ENCODE measurements at regions not wholly inside any gene's neighbourhood (a gene's known extent, or its start where the extent isn't known, plus 50 kb on each side); places are given as distances from the start of the nearest gene placed in this dataset.

- DNase-seq (ENCODE audit: low read depth, low spot score) (no peak), FAIRE-seq (no peak)
- H3K27me3 ChIP-seq (ENCODE audit: control insufficient read depth, extremely low read depth, insufficient read depth, low read length): peaks cover 13% of the 10 kb centered on the region
- no peaks in the 10 kb centered on the region for H3K9me3 ChIP-seq (ENCODE audit: control insufficient read depth, low read depth, low read length)
- TF ChIP-seq EZH2 (IDR thresholded peaks at IDR 0.05; ENCODE audit: low read length): no peak
- TF ChIP-seq, protein P1, sequence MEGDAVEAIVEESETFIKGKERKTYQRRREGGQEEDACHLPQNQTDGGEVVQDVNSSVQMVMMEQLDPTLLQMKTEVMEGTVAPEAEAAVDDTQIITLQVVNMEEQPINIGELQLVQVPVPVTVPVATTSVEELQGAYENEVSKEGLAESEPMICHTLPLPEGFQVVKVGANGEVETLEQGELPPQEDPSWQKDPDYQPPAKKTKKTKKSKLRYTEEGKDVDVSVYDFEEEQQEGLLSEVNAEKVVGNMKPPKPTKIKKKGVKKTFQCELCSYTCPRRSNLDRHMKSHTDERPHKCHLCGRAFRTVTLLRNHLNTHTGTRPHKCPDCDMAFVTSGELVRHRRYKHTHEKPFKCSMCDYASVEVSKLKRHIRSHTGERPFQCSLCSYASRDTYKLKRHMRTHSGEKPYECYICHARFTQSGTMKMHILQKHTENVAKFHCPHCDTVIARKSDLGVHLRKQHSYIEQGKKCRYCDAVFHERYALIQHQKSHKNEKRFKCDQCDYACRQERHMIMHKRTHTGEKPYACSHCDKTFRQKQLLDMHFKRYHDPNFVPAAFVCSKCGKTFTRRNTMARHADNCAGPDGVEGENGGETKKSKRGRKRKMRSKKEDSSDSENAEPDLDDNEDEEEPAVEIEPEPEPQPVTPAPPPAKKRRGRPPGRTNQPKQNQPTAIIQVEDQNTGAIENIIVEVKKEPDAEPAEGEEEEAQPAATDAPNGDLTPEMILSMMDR (optimal IDR thresholded peaks at IDR 0.05 in 1 of 3, IDR thresholded peaks at IDR 0.05 in 1 of 3, conservative IDR thresholded peaks at IDR 0.05 in 1 of 3; ENCODE audit: extremely low read depth in 1 of 3, insufficient read depth in 2 of 3, low read length in 3 of 3): no peak
- H3K27ac ChIP-seq (ENCODE audit: control insufficient read depth, insufficient read depth, low read length): no peak overlapping the region
- no peaks in the 10 kb centered on the region for H3K79me2 ChIP-seq (ENCODE audit: control insufficient read depth, insufficient read depth, low read length)
- H3K9ac ChIP-seq (ENCODE audit: control insufficient read depth, extremely low read depth, insufficient read depth, low read length): no peak overlapping the region
- no peaks in the 10 kb centered on the region for H3K9me1 ChIP-seq (ENCODE audit: control insufficient read depth, extremely low read depth, insufficient read depth, low read length)
- no peaks in the 10 kb centered on the region for H3K36me3 ChIP-seq (ENCODE audit: control insufficient read depth in 2 of 2, extremely low read depth in 1 of 2, insufficient read depth in 2 of 2, low read length in 2 of 2)
- H3K4me2 ChIP-seq (ENCODE audit: control insufficient read depth, extremely low read depth, insufficient read depth, low read depth, low read length): no peak overlapping the region
- no peaks in the 10 kb centered on the region for H4K20me1 ChIP-seq (ENCODE audit: control insufficient read depth, extremely low read depth, insufficient read depth, low read length)
- no peak overlapping the region for H2AFZ ChIP-seq (ENCODE audit: control insufficient read depth, low read length)
- H3K4me1 ChIP-seq (ENCODE audit: control insufficient read depth, extremely low read depth, insufficient read depth, low read length): no peaks in the 10 kb centered on the region
- dilution Hi-C loops (cut with MboI; ENCODE audit: extremely low pct_ligation_motif_present, low sequenced_read_pairs): no loop called here
- H3K4me3 ChIP-seq (ENCODE audit: control insufficient read depth in 2 of 3, extremely low read depth in 1 of 3, insufficient read depth in 2 of 3, low read depth in 1 of 3, low read length in 3 of 3): no peak overlapping the region
These were observed 70.9 kb upstream of the BCL11B start for GRCh38 chr14:99342906-99343305.

DNA sequence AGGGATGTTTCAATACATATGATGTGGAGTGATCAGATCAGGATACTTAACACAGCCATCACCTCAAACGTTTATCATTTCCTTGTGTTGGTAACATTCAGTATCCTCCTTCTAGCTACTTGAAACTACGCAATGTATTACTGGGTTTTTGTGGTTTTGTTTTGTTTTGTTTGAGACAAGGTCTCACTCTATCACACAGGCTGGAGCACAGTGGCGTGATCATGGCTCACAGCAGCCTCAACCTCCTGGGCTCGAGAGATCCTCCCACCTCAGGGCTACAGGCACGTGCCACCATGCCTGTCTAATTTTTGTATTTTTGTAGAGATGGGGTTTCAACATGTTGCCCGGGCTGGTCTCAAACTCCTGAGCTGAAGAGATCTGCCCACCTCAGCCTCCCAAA, 70.2 kb upstream of the BCL11B start:
- H3K4me1 ChIP-seq (ENCODE audit: control insufficient read depth, extremely low read depth, insufficient read depth, low read length): no peaks in the 10 kb centered on the region
- H3K27ac ChIP-seq (ENCODE audit: control insufficient read depth, insufficient read depth, low read length): no peak overlapping the region
- peaks cover 13% of the 10 kb centered on the region for H3K27me3 ChIP-seq (ENCODE audit: control insufficient read depth, extremely low read depth, insufficient read depth, low read length)
- no peak overlapping the region for H3K9ac ChIP-seq (ENCODE audit: control insufficient read depth, extremely low read depth, insufficient read depth, low read length)
- H3K36me3 ChIP-seq (ENCODE audit: control insufficient read depth in 2 of 2, extremely low read depth in 1 of 2, insufficient read depth in 2 of 2, low read length in 2 of 2): no peaks in the 10 kb centered on the region
- no peak for DNase-seq (ENCODE audit: low read depth, low spot score)
- no peaks in the 10 kb centered on the region for H3K9me1 ChIP-seq (ENCODE audit: control insufficient read depth, extremely low read depth, insufficient read depth, low read length)
- no peaks in the 10 kb centered on the region for H3K79me2 ChIP-seq (ENCODE audit: control insufficient read depth, insufficient read depth, low read length)
- dilution Hi-C loops (cut with MboI; ENCODE audit: extremely low pct_ligation_motif_present, low sequenced_read_pairs): no loop called here
- H3K9me3 ChIP-seq (ENCODE audit: control insufficient read depth, low read depth, low read length): no peaks in the 10 kb centered on the region
- H4K20me1 ChIP-seq (ENCODE audit: control insufficient read depth, extremely low read depth, insufficient read depth, low read length): no peaks in the 10 kb centered on the region
- no peak for FAIRE-seq
- H3K4me2 ChIP-seq (ENCODE audit: control insufficient read depth, extremely low read depth, insufficient read depth, low read depth, low read length): no peak overlapping the region
- TF ChIP-seq EZH2 (IDR thresholded peaks at IDR 0.05; ENCODE audit: low read length): no peak
- TF ChIP-seq, protein P1 (optimal IDR thresholded peaks at IDR 0.05 in 1 of 3, IDR thresholded peaks at IDR 0.05 in 1 of 3, conservative IDR thresholded peaks at IDR 0.05 in 1 of 3; ENCODE audit: extremely low read depth in 1 of 3, insufficient read depth in 2 of 3, low read length in 3 of 3): no peak
- H2AFZ ChIP-seq (ENCODE audit: control insufficient read depth, low read length): no peak overlapping the region
- no peak overlapping the region for H3K4me3 ChIP-seq (ENCODE audit: control insufficient read depth in 2 of 3, extremely low read depth in 1 of 3, insufficient read depth in 2 of 3, low read depth in 1 of 3, low read length in 3 of 3)

Data from keratinocyte (primary cell).